Neutrophil (primary cell): ENCODE measurements at regions not wholly inside any gene's neighbourhood (a gene's known extent, or its start where the extent isn't known, plus 50 kb on each side); places are given as distances from the start of the nearest gene placed in this dataset.

ENCODE experiments used
- H3K27ac ChIP-seq: fragments of 200-600 bp; sonication (generic); 2 replicates; pipeline ENCODE4 v1.5.1; 2016; ENCODE audit warnings: mild to moderate bottlenecking, moderate library complexity
- H3K27me3 ChIP-seq: fragments of 200-600 bp; sonication (generic); 2 replicates; pipeline ENCODE4 v1.6.0; 2016; ENCODE audit warnings: mild to moderate bottlenecking
- H3K36me3 ChIP-seq: fragments of 200-600 bp; sonication (generic); 2 replicates; pipeline ENCODE4 v1.5.1; 2017
- H3K4me1 ChIP-seq, 2 experiments: fragments of 200-600 bp in 1 of 2; sonication (generic) in 1 of 2; 1 replicate in 1 of 2; 2 replicates in 1 of 2; pipeline versions ENCODE4 v1.5.1 to v1.6.1; 2013 to 2016; ENCODE audit warnings: low read depth in 1 of 2, low read length in 1 of 2, mild to moderate bottlenecking in 1 of 2, moderate library complexity in 1 of 2; ENCODE audit not compliant: control insufficient read depth in 1 of 2, insufficient read depth in 1 of 2
- H3K4me3 ChIP-seq, 2 experiments: fragments of 200-600 bp in 1 of 2; sonication (generic) in 1 of 2; 1 replicate in 1 of 2; 2 replicates in 1 of 2; pipeline ENCODE4 v1.5.1; 2013 to 2016; ENCODE audit warnings: low read depth in 1 of 2, low read length in 1 of 2, mild to moderate bottlenecking in 1 of 2, moderate library complexity in 1 of 2
- H3K9me3 ChIP-seq: fragments of 200-600 bp; sonication (generic); 2 replicates; pipeline ENCODE4 v1.5.1; 2016
- TF ChIP-seq, protein P1 (sequence below): fragments of 200-600 bp; sonication (generic); IDR thresholded peaks from 2 replicates; pipeline ENCODE4 v1.5.1; 2016; ENCODE audit warnings: antibody characterized with exemption

DNA sequence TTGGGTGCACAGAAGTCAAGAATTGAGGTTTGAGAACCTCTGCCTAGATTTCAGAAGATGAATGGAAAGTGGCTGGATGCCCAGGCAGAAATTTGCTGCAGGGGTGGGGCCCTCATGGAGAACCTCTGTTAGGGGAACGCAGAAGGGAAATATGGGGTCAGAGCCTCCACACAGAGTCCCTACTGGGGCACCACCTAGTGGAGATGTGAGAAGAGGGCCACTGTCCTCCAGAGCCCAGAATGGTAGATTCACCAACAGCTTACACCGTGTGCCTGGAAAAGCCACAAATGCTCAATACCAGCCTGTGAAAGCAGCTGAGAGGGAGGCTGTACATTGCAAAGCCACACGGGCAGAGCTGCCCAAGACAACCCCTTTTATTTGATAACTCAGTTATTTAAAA is 383.5 kb downstream of the TLE4 start:
- no peaks in the 10 kb centered on the region for H3K36me3 ChIP-seq
- no peaks in the 10 kb centered on the region for H3K9me3 ChIP-seq
- H3K4me3 ChIP-seq = no peak overlapping the region
- TF ChIP-seq, protein P1, sequence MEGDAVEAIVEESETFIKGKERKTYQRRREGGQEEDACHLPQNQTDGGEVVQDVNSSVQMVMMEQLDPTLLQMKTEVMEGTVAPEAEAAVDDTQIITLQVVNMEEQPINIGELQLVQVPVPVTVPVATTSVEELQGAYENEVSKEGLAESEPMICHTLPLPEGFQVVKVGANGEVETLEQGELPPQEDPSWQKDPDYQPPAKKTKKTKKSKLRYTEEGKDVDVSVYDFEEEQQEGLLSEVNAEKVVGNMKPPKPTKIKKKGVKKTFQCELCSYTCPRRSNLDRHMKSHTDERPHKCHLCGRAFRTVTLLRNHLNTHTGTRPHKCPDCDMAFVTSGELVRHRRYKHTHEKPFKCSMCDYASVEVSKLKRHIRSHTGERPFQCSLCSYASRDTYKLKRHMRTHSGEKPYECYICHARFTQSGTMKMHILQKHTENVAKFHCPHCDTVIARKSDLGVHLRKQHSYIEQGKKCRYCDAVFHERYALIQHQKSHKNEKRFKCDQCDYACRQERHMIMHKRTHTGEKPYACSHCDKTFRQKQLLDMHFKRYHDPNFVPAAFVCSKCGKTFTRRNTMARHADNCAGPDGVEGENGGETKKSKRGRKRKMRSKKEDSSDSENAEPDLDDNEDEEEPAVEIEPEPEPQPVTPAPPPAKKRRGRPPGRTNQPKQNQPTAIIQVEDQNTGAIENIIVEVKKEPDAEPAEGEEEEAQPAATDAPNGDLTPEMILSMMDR = no peak
- no peak overlapping the region for H3K27ac ChIP-seq
- H3K4me1 ChIP-seq = no peaks in the 10 kb centered on the region
- no peaks in the 10 kb centered on the region for H3K27me3 ChIP-seq

- Histone ChIP-seq H3K36me3 (no peaks in the 10 kb centered on the region), H3K9me3 (no peaks in the 10 kb centered on the region), H3K4me3 (no peak overlapping the region), H3K27me3 (no peaks in the 10 kb centered on the region), H3K4me1 (no peaks in the 10 kb centered on the region), H3K27ac (no peak overlapping the region)
- TF ChIP-seq, protein P1 = no peak
These were observed 382.1 kb downstream of the TLE4 start for GRCh38 chr9:79953908-79954307.

- no peaks in the 10 kb centered on the region for H3K36me3 ChIP-seq
- H3K4me1 ChIP-seq = no peaks in the 10 kb centered on the region
- H3K27ac ChIP-seq = no peak overlapping the region
- TF ChIP-seq, protein P1 = no peak
- H3K27me3 ChIP-seq = no peaks in the 10 kb centered on the region
- H3K9me3 ChIP-seq = no peaks in the 10 kb centered on the region
- H3K4me3 ChIP-seq = no peak overlapping the region
These were observed 380.6 kb downstream of the TLE4 start for GRCh38 chr9:79952401-79952800.

- Histone ChIP-seq H3K9me3 (no peaks in the 10 kb centered on the region), H3K4me3 (no peak overlapping the region), H3K27ac (no peak overlapping the region), H3K36me3 (no peaks in the 10 kb centered on the region), H3K4me1 (no peaks in the 10 kb centered on the region), H3K27me3 (no peaks in the 10 kb centered on the region)
- TF ChIP-seq, protein P1 = no peak
These were observed 374.9 kb downstream of the TLE4 start for GRCh38 chr9:79946712-79947111.

DNA sequence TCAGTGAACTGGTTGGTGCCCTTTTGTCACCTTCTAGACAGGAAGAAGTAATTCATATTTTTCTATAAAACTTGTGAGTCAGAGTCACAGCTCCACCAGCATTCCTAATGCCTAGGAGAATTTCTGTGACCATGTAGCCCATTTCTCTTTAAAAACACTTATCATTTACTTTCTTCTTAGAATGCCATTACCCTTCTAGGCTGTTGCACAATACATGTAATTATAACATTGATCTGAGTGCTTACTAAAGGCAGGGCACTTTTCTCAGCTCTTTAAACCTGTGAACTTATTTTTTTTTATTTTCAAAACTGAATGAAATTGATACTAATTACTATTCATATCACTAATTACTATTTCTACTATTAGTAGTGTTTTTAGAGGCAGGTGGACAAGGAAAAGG is 373.7 kb downstream of the TLE4 start:
- Histone ChIP-seq H3K27me3 (no peaks in the 10 kb centered on the region), H3K9me3 (no peaks in the 10 kb centered on the region), H3K27ac (no peak overlapping the region), H3K4me1 (no peaks in the 10 kb centered on the region), H3K36me3 (no peaks in the 10 kb centered on the region), H3K4me3 (no peak overlapping the region)
- TF ChIP-seq, protein P1 = no peak

DNA sequence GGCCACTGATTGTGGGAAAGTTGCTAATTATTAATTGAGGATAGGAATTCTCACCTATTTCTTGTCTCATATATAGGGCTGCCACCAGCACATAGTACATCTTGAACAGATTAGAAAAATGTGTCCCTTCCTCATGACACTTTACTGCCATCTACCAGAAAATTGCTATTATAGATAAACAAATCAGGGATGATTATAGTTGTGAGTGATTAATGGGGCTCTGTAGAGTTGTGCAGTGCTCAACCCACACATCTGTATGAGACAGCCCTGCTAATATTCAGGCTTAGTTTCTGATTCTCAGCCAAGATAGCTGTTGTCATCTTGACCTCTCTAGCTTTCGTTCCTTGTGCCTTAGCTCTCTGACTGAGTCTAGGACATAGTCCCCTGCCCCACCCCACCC is 373.3 kb downstream of the TLE4 start:
- Histone ChIP-seq H3K27me3 (no peaks in the 10 kb centered on the region), H3K4me3 (no peak overlapping the region), H3K4me1 (no peaks in the 10 kb centered on the region), H3K9me3 (no peaks in the 10 kb centered on the region), H3K27ac (no peak overlapping the region), H3K36me3 (no peaks in the 10 kb centered on the region)
- TF ChIP-seq, protein P1 = no peak
